ENCODE measurements at regions not wholly inside any gene's neighbourhood (a gene's known extent, or its start where the extent isn't known, plus 50 kb on each side); places are given as distances from the start of the nearest gene placed in this dataset.

DNA sequence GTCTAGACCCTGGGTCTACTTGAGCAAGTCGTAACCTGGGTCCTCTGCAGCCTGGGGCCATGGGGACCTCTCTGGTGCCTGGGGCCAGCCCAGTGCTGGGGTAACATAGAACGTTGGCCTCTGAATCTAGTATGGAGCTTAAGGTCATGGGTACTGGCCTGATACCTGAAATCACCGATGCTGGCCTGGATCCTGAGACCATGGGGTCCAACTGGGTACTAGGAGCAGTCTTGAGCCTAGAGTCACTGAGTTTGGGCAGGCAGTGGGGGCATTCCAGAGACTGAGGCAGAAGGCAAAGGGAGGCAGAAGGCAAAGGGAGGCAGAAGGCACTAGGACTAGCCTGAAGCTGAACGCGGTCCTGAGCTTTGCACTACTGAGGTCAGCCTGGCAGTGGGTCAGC lies 1121.1 kb upstream of the PRR20A start:
- no peaks in the 10 kb centered on the region for H3K4me1 ChIP-seq (ENCODE audit: control insufficient read depth in 3 of 3, insufficient read depth in 3 of 3, low read length in 3 of 3)
- no peaks in the 10 kb centered on the region for H3K36me3 ChIP-seq (ENCODE audit: control insufficient read depth in 3 of 3, insufficient read depth in 3 of 3, low read length in 3 of 3)
- no peak overlapping the region for H3K9ac ChIP-seq (ENCODE audit: low read depth in 1 of 3, low read length in 3 of 3)

DNA sequence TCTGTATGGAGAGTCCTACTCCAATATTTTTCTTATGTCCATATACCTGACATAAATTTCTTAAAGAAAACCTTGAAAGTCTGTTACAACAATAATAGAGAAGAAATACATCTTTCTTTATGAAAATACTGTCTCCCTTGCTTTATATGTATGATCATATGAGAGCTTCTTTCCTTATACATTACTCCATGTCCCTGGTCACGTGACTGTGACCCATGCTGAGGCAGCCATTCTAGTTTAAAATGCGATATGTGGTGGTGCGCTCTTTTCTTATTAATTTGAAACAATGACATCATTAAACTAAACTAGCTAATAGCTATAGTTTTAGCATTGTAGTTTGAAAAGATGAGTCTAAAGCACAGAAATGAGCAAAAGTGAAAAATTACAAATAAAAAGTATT lies 1120.3 kb upstream of the PRR20A start:
- H3K9me3 ChIP-seq (ENCODE audit: control insufficient read depth in 3 of 3, low read length in 3 of 3): peaks cover 0 to 3% (median 0%) of the 10 kb centered on the region in 3 donors
- H3K4me3 ChIP-seq (ENCODE audit: low read length in 3 of 3): no peak overlapping the region
- H3K36me3 ChIP-seq (ENCODE audit: control insufficient read depth in 3 of 3, insufficient read depth in 3 of 3, low read length in 3 of 3): no peaks in the 10 kb centered on the region
- no peaks in the 10 kb centered on the region for H3K4me1 ChIP-seq (ENCODE audit: control insufficient read depth in 3 of 3, insufficient read depth in 3 of 3, low read length in 3 of 3)
- no peak overlapping the region for H3K27ac ChIP-seq (ENCODE audit: low read depth, low read length)
- no peak overlapping the region for H3K9ac ChIP-seq (ENCODE audit: low read depth in 1 of 3, low read length in 3 of 3)
- H3K27me3 ChIP-seq (ENCODE audit: control insufficient read depth in 3 of 3, insufficient read depth in 3 of 3, low read length in 3 of 3): no peaks in the 10 kb centered on the region

More for the DNA sequence above, 1121.1 kb upstream of the PRR20A start:
- no peaks in the 10 kb centered on the region for H3K27me3 ChIP-seq (ENCODE audit: control insufficient read depth in 3 of 3, insufficient read depth in 3 of 3, low read length in 3 of 3)
- no peak overlapping the region for H3K27ac ChIP-seq (ENCODE audit: low read depth, low read length)
- peaks cover 0 to 3% (median 0%) of the 10 kb centered on the region in 3 donors for H3K9me3 ChIP-seq (ENCODE audit: control insufficient read depth in 3 of 3, low read length in 3 of 3)
- no peak overlapping the region for H3K4me3 ChIP-seq (ENCODE audit: low read length in 3 of 3)

DNA sequence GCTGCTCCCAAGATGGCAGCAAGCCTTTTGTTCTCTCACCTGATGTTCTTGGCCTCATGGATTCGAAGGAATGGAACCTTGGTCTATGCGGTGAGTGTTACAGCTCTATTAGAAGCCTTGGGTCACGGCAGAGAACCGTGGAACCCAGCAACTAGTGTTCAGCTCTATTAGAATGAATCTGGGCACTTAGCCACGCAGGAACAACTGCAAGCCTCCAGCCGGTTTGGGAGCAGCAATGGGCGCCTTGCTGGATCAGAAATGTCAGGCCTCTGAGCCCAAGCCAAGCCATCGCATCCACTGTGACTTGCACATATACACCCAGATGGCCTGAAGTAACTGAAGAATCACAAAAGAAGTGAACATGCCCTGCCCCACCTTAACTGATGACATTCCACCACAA lies 1100.7 kb upstream of the PRR20A start:
- H3K27me3 ChIP-seq (ENCODE audit: control insufficient read depth in 3 of 3, insufficient read depth in 3 of 3, low read length in 3 of 3): no peaks in the 10 kb centered on the region
- no peak overlapping the region for H3K27ac ChIP-seq (ENCODE audit: low read depth, low read length)
- H3K4me3 ChIP-seq (ENCODE audit: low read length in 3 of 3): no peak overlapping the region
- no peaks in the 10 kb centered on the region for H3K9me3 ChIP-seq (ENCODE audit: control insufficient read depth in 3 of 3, low read length in 3 of 3)
- H3K36me3 ChIP-seq (ENCODE audit: control insufficient read depth in 3 of 3, insufficient read depth in 3 of 3, low read length in 3 of 3): no peaks in the 10 kb centered on the region
- no peaks in the 10 kb centered on the region for H3K4me1 ChIP-seq (ENCODE audit: control insufficient read depth in 3 of 3, insufficient read depth in 3 of 3, low read length in 3 of 3)
- H3K9ac ChIP-seq (ENCODE audit: low read depth in 1 of 3, low read length in 3 of 3): no peak overlapping the region

DNA sequence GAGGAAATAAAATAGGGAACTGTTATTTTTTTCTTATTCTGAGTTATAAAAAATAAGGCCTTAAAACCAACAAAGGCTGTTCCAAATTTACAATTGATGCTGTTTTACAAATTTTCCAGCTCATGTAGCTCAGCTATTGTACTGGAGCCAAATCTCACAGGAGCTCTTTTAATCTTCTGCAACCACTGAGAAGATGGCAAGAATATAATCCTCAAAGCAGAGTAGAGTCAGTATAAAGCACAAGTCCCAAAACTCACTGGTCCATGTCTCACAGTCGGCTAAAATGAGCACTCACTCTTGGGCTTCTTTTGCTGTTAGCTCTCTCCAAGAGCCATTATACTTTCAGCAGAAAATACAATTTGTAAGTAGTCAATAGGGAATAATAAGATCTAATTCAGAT lies 1074.4 kb upstream of the PRR20A start:
- Histone ChIP-seq H3K4me1 (ENCODE audit: control insufficient read depth in 3 of 3, insufficient read depth in 3 of 3, low read length in 3 of 3) (no peaks in the 10 kb centered on the region), H3K27ac (ENCODE audit: low read depth, low read length) (no peak overlapping the region), H3K9ac (ENCODE audit: low read depth in 1 of 3, low read length in 3 of 3) (no peak overlapping the region), H3K9me3 (ENCODE audit: control insufficient read depth in 3 of 3, low read length in 3 of 3) (no peaks in the 10 kb centered on the region), H3K27me3 (ENCODE audit: control insufficient read depth in 3 of 3, insufficient read depth in 3 of 3, low read length in 3 of 3) (no peaks in the 10 kb centered on the region), H3K4me3 (ENCODE audit: low read length in 3 of 3) (no peak overlapping the region), H3K36me3 (ENCODE audit: control insufficient read depth in 3 of 3, insufficient read depth in 3 of 3, low read length in 3 of 3) (no peaks in the 10 kb centered on the region)

DNA sequence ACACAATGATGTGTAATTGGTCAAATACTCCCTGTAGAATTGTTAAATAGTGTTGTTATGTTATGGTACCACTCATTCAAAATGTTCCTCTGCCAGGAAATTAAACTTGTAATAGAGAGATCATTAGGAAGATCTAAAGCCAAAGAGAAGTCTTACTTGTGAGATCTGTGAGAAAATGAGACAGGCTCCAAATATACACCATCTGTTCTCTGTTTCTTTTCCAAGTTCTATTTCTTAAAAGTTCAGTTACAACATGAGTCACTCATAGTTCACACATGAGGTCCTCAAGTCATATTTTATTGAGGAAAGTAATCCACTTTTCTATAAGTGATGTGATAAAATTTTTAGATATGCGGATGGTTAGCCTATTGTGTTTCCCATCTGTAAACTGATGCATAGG lies 1038.1 kb upstream of the PRR20A start:
- H3K4me1 ChIP-seq (ENCODE audit: control insufficient read depth in 3 of 3, insufficient read depth in 3 of 3, low read length in 3 of 3): no peaks in the 10 kb centered on the region
- H3K36me3 ChIP-seq (ENCODE audit: control insufficient read depth in 3 of 3, insufficient read depth in 3 of 3, low read length in 3 of 3): no peaks in the 10 kb centered on the region
- H3K4me3 ChIP-seq (ENCODE audit: low read length in 3 of 3): no peak overlapping the region
- H3K27me3 ChIP-seq (ENCODE audit: control insufficient read depth in 3 of 3, insufficient read depth in 3 of 3, low read length in 3 of 3): no peaks in the 10 kb centered on the region
- H3K9me3 ChIP-seq (ENCODE audit: control insufficient read depth in 3 of 3, low read length in 3 of 3): peaks cover 0 to 2% (median 0%) of the 10 kb centered on the region in 3 donors
- H3K27ac ChIP-seq (ENCODE audit: low read depth, low read length): no peak overlapping the region
- no peak overlapping the region for H3K9ac ChIP-seq (ENCODE audit: low read depth in 1 of 3, low read length in 3 of 3)

DNA sequence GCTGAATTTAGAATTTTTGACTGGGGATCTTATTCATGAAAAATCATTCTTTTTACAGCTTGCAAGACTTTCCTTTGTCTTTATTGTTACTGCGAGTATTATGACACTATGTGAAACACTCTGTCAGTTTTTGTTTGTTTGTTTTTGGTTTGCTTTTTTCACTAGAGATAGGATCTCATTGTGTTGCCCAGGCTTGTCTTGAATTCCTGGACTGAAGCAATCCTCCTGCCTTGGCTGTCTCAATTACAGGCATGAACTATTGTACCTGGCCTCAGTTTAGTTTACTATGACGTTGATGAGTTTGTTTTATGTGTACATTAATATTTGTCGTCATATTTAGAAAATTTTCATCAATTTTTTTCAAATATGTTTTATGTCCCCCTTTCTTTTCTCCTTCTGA lies 1030.0 kb upstream of the PRR20A start:
- Histone ChIP-seq H3K4me1 (ENCODE audit: control insufficient read depth in 3 of 3, insufficient read depth in 3 of 3, low read length in 3 of 3) (no peaks in the 10 kb centered on the region), H3K27me3 (ENCODE audit: control insufficient read depth in 3 of 3, insufficient read depth in 3 of 3, low read length in 3 of 3) (no peaks in the 10 kb centered on the region), H3K36me3 (ENCODE audit: control insufficient read depth in 3 of 3, insufficient read depth in 3 of 3, low read length in 3 of 3) (no peaks in the 10 kb centered on the region), H3K27ac (ENCODE audit: low read depth, low read length) (no peak overlapping the region), H3K4me3 (ENCODE audit: low read length in 3 of 3) (no peak overlapping the region), H3K9ac (ENCODE audit: low read depth in 1 of 3, low read length in 3 of 3) (no peak overlapping the region), H3K9me3 (ENCODE audit: control insufficient read depth in 3 of 3, low read length in 3 of 3) (no peaks in the 10 kb centered on the region)

DNA sequence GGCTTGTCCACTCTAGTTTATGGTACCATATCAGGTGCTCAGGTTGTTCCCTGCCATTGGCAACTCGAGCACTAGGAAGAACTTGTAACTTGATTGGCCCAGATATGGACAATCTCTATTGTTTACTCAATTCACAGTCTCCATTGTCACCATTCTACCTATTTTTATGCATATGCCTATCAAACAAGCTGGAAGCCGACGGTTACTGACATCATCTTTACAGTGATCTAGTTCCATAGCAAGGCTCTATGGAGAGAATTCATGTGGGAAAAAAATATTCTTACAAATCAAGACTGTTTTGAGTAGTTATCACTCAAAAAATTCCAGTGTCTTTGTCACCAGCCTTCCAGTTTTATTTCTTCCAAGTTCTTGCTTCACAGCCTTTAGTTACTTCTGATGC lies 1006.2 kb upstream of the PRR20A start:
- Histone ChIP-seq H3K9ac (ENCODE audit: low read depth in 1 of 3, low read length in 3 of 3) (no peak overlapping the region), H3K27me3 (ENCODE audit: control insufficient read depth in 3 of 3, insufficient read depth in 3 of 3, low read length in 3 of 3) (no peaks in the 10 kb centered on the region), H3K4me1 (ENCODE audit: control insufficient read depth in 3 of 3, insufficient read depth in 3 of 3, low read length in 3 of 3) (no peaks in the 10 kb centered on the region), H3K36me3 (ENCODE audit: control insufficient read depth in 3 of 3, insufficient read depth in 3 of 3, low read length in 3 of 3) (no peaks in the 10 kb centered on the region), H3K9me3 (ENCODE audit: control insufficient read depth in 3 of 3, low read length in 3 of 3) (no peaks in the 10 kb centered on the region), H3K27ac (ENCODE audit: low read depth, low read length) (no peak overlapping the region), H3K4me3 (ENCODE audit: low read length in 3 of 3) (no peak overlapping the region)

DNA sequence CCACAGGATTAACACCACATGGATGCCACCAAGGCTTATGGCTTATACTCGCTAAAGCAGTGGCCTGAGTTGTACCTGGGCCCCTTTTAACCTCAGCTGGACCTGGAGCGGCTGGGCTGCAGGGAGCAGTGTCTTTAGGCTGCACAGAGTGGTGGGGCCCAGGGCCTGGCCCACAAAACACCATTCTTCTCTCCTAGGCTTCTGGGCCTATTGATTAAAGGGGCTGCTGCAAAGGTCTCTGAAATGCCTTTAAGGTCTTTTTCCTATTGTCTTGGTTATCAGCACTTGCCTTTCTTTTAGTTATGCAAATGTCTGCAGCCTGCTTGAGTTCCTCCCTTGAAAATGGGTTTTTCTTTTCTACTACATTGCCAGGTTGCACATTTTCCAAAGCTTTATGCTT lies 973.9 kb upstream of the PRR20A start:
- Histone ChIP-seq H3K27me3 (ENCODE audit: control insufficient read depth in 3 of 3, insufficient read depth in 3 of 3, low read length in 3 of 3) (no peaks in the 10 kb centered on the region), H3K4me3 (ENCODE audit: low read length in 3 of 3) (no peak overlapping the region), H3K27ac (ENCODE audit: low read depth, low read length) (no peak overlapping the region), H3K9ac (ENCODE audit: low read depth in 1 of 3, low read length in 3 of 3) (no peak overlapping the region), H3K36me3 (ENCODE audit: control insufficient read depth in 3 of 3, insufficient read depth in 3 of 3, low read length in 3 of 3) (no peaks in the 10 kb centered on the region), H3K4me1 (ENCODE audit: control insufficient read depth in 3 of 3, insufficient read depth in 3 of 3, low read length in 3 of 3) (no peaks in the 10 kb centered on the region), H3K9me3 (ENCODE audit: control insufficient read depth in 3 of 3, low read length in 3 of 3) (no peaks in the 10 kb centered on the region)

DNA sequence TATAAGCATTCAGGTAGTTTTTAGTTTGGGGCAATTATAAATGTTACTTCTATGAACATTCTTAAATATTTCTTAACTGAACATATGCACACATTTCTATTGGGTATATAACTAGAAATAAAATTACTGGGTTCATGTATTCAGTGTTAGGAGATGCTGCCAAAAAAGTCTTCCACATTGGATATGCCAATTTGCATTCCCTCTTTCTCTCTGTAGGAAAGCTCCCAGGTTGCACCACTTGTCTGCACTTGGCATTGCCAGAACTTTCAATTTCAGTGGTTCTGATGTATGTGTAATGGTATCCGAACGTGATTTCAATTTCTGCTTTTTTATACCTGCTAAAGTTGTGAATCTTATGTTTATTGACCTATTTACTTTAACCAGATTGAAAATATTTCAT lies 972.1 kb upstream of the PRR20A start:
- H3K27ac ChIP-seq (ENCODE audit: low read depth, low read length): no peak overlapping the region
- no peak overlapping the region for H3K4me3 ChIP-seq (ENCODE audit: low read length in 3 of 3)
- no peaks in the 10 kb centered on the region for H3K4me1 ChIP-seq (ENCODE audit: control insufficient read depth in 3 of 3, insufficient read depth in 3 of 3, low read length in 3 of 3)
- no peaks in the 10 kb centered on the region for H3K27me3 ChIP-seq (ENCODE audit: control insufficient read depth in 3 of 3, insufficient read depth in 3 of 3, low read length in 3 of 3)
- no peak overlapping the region for H3K9ac ChIP-seq (ENCODE audit: low read depth in 1 of 3, low read length in 3 of 3)
- no peaks in the 10 kb centered on the region for H3K9me3 ChIP-seq (ENCODE audit: control insufficient read depth in 3 of 3, low read length in 3 of 3)
- H3K36me3 ChIP-seq (ENCODE audit: control insufficient read depth in 3 of 3, insufficient read depth in 3 of 3, low read length in 3 of 3): no peaks in the 10 kb centered on the region

DNA sequence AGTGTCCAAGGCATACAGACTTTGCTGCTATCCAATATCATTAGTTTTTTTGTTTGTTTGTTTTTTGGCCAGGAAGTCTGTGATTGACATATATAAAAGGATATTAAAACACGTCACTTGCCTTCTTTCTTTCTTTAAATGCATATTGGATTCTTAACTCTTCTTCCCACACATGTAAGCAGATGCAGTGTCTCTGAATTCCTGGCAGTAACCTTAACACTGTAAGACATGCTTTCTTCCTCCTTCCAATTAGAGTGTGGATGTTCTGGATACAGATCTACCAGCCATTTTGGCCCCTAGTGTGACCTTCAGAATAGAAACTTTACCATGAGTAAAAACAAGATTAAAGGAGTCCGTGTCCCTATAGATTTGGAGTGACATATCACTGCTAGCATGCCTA lies 967.4 kb upstream of the PRR20A start:
- no peaks in the 10 kb centered on the region for H3K9me3 ChIP-seq (ENCODE audit: control insufficient read depth in 3 of 3, low read length in 3 of 3)
- H3K9ac ChIP-seq (ENCODE audit: low read depth in 1 of 3, low read length in 3 of 3): no peak overlapping the region
- no peaks in the 10 kb centered on the region for H3K36me3 ChIP-seq (ENCODE audit: control insufficient read depth in 3 of 3, insufficient read depth in 3 of 3, low read length in 3 of 3)
- H3K4me1 ChIP-seq (ENCODE audit: control insufficient read depth in 3 of 3, insufficient read depth in 3 of 3, low read length in 3 of 3): no peaks in the 10 kb centered on the region
- H3K27me3 ChIP-seq (ENCODE audit: control insufficient read depth in 3 of 3, insufficient read depth in 3 of 3, low read length in 3 of 3): no peaks in the 10 kb centered on the region
- no peak overlapping the region for H3K27ac ChIP-seq (ENCODE audit: low read depth, low read length)
- no peak overlapping the region for H3K4me3 ChIP-seq (ENCODE audit: low read length in 3 of 3)

DNA sequence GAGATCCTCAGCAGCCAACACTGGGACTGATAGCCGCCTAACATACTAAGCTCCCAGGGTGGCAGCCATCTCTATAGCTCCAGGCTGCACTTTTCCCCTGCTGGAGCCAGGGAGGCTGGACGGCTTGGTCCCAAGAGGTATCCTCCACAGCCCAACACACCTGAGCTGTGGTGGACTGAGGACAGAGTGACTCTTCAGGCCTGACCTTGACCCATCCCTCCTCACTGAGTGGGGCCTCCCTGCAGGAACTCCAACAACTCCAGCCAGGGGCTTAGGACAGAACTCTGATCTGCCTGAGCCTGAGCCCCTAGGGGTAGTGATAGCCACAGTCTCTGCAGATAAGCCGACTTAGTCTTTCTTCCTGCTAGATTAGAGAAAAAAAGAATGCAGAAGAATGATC lies 958.1 kb upstream of the PRR20A start:
- Histone ChIP-seq H3K4me1 (ENCODE audit: control insufficient read depth in 3 of 3, insufficient read depth in 3 of 3, low read length in 3 of 3) (no peaks in the 10 kb centered on the region), H3K9ac (ENCODE audit: low read depth in 1 of 3, low read length in 3 of 3) (no peak overlapping the region), H3K27me3 (ENCODE audit: control insufficient read depth in 3 of 3, insufficient read depth in 3 of 3, low read length in 3 of 3) (no peaks in the 10 kb centered on the region), H3K4me3 (ENCODE audit: low read length in 3 of 3) (no peak overlapping the region), H3K36me3 (ENCODE audit: control insufficient read depth in 3 of 3, insufficient read depth in 3 of 3, low read length in 3 of 3) (no peaks in the 10 kb centered on the region), H3K9me3 (ENCODE audit: control insufficient read depth in 3 of 3, low read length in 3 of 3) (peaks cover 0 to 2% (median 0%) of the 10 kb centered on the region in 3 donors), H3K27ac (ENCODE audit: low read depth, low read length) (no peak overlapping the region)

Measured in skeletal muscle tissue (tissue), 3 donors.